H1 (cell line): ENCODE measurements at regions not wholly inside any gene's neighbourhood (a gene's known extent, or its start where the extent isn't known, plus 50 kb on each side); places are given as distances from the start of the nearest gene placed in this dataset.

Source experiments
- CTCF ChIA-PET: fragments of 300-600 bp; sonication (Branson Sonifier 250); formaldehyde crosslinking; loops from one replicate; lab custom pipeline; 2021; ENCODE audit not compliant: partially characterized antibody; lab: Charles Lee
- POLR2A ChIA-PET: fragments of 300-600 bp; sonication (Branson Sonifier 250); formaldehyde crosslinking; loops from one replicate; lab custom pipeline; 2021; ENCODE audit warnings: inconsistent platforms; ENCODE audit not compliant: partially characterized antibody; lab: Charles Lee
- DNase-seq, 2 experiments: peaks; one replicate each; pipeline versions ENCODE4 v3.0.0 to v3.0.0-alpha.2; 2010 to 2022; ENCODE audit warnings: low spot score in 2 of 2, low read depth in 1 of 2, mixed read lengths in 1 of 2
- FAIRE-seq: peaks from 2 replicates; lab custom pipeline; 2011; peaks lifted over from hg19 to GRCh38; lab: Jason Lieb, UNC
- H2AFZ ChIP-seq: 2 replicates; pipeline ENCODE4 v1.8.1; 2012; ENCODE audit warnings: low read length, inconsistent platforms
- H2AK5ac ChIP-seq: 2 replicates; pipeline ENCODE4 v1.6.1; 2013; ENCODE audit warnings: low read depth, low read length
- H2BK120ac ChIP-seq: replicated peaks from 2 replicates; pipeline ENCODE3; 2013; ENCODE audit warnings: low read depth, low read length, inconsistent platforms
- H2BK12ac ChIP-seq: 2 replicates; pipeline ENCODE4 v1.6.1; 2013; ENCODE audit warnings: low read depth, low read length
- H2BK15ac ChIP-seq: 2 replicates; pipeline ENCODE4 v1.6.1; 2013; ENCODE audit warnings: low read length
- H2BK20ac ChIP-seq: 2 replicates; pipeline ENCODE4 v1.6.1; 2013; ENCODE audit warnings: low read length
- H2BK5ac ChIP-seq: 2 replicates; pipeline ENCODE4 v1.6.1; 2013; ENCODE audit warnings: low read depth, low read length
- H3K14ac ChIP-seq: 2 replicates; pipeline ENCODE4 v1.6.1; 2013; ENCODE audit warnings: inconsistent platforms; ENCODE audit not compliant: insufficient read length
- H3K18ac ChIP-seq: 2 replicates; pipeline ENCODE4 v1.6.1; 2013; ENCODE audit warnings: low read length; ENCODE audit errors: extremely low read depth
- H3K23ac ChIP-seq: 2 replicates; pipeline ENCODE4 v1.6.1; 2013; ENCODE audit warnings: inconsistent platforms; ENCODE audit not compliant: insufficient read length
- H3K23me2 ChIP-seq: 2 replicates; pipeline ENCODE4 v1.6.1; 2013; ENCODE audit warnings: low read depth, low read length
- H3K27ac ChIP-seq: 2 replicates; pipeline ENCODE4 v1.6.1; 2011; ENCODE audit warnings: low read depth, low read length, inconsistent platforms
- H3K27me3 ChIP-seq, 4 experiments: replicated peaks in 1 of 4; 1 replicate in 1 of 4; 2 replicates in 3 of 4; pipeline versions ENCODE4 v1.6.1 to v1.8.1; 2011 to 2013; ENCODE audit warnings: low read length in 3 of 4, mild to moderate bottlenecking in 3 of 4, inconsistent platforms in 2 of 4, mixed read lengths in 2 of 4, moderate library complexity in 1 of 4; ENCODE audit not compliant: control insufficient read depth in 3 of 4, insufficient read depth in 3 of 4; ENCODE audit errors: extremely low read depth in 1 of 4
- H3K36me3 ChIP-seq, 4 experiments: 2 replicates each; pipeline versions ENCODE4 v1.6.1 to v1.8.1; 2011 to 2013; ENCODE audit warnings: mild to moderate bottlenecking in 4 of 4, low read length in 3 of 4, moderate library complexity in 2 of 4, control low read depth in 1 of 4, inconsistent platforms in 1 of 4; ENCODE audit not compliant: insufficient read depth in 4 of 4, control insufficient read depth in 2 of 4
- H3K4ac ChIP-seq: replicated peaks from 2 replicates; pipeline ENCODE3; 2013; ENCODE audit warnings: low read length, low read depth, mixed read lengths, inconsistent platforms; ENCODE audit not compliant: insufficient read length
- H3K4me1 ChIP-seq, 4 experiments: replicated peaks in 1 of 4; 1 replicate in 1 of 4; 2 replicates in 3 of 4; pipeline versions ENCODE4 v1.6.1 to v1.8.1; 2011 to 2013; ENCODE audit warnings: low read length in 3 of 4, inconsistent platforms in 2 of 4, mixed read lengths in 1 of 4; ENCODE audit not compliant: insufficient read depth in 4 of 4, control insufficient read depth in 3 of 4
- H3K4me2 ChIP-seq, 2 experiments: 2 replicates each; pipeline versions ENCODE4 v1.6.1 to v1.8.1; 2011 to 2013; ENCODE audit warnings: low read depth in 2 of 2, low read length in 2 of 2, control low read depth in 1 of 2, inconsistent platforms in 1 of 2, mild to moderate bottlenecking in 1 of 2; ENCODE audit not compliant: insufficient read depth in 1 of 2
- H3K4me3 ChIP-seq, 4 experiments: fragments of 200-600, 300-600 bp in 1 of 4; sonication (generic), shearing (Covaris generic), sonication (Bioruptor Twin) in 1 of 4; 2 replicates each; pipeline versions ENCODE4 v1.5.1 to v1.8.1; 2011 to 2016; ENCODE audit warnings: low read length in 4 of 4, low read depth in 3 of 4, control low read depth in 2 of 4, inconsistent platforms in 2 of 4, mild to moderate bottlenecking in 2 of 4, mixed read lengths in 1 of 4, moderate library complexity in 1 of 4; ENCODE audit not compliant: insufficient read depth in 2 of 4; ENCODE audit errors: extremely low read depth in 1 of 4
- H3K56ac ChIP-seq: replicated peaks from 2 replicates; pipeline ENCODE3; 2013; ENCODE audit warnings: low read depth, mild to moderate bottlenecking, mixed read lengths, low read length, inconsistent platforms; ENCODE audit not compliant: insufficient read length
- H3K79me1 ChIP-seq: 2 replicates; pipeline ENCODE4 v1.6.1; 2013; ENCODE audit warnings: low read depth, low read length, control low read depth
- H3K79me2 ChIP-seq, 2 experiments: 2 replicates each; pipeline versions ENCODE4 v1.6.1 to v1.8.1; 2012 to 2013; ENCODE audit warnings: low read length in 2 of 2, mild to moderate bottlenecking in 2 of 2, inconsistent platforms in 1 of 2; ENCODE audit not compliant: insufficient read depth in 2 of 2, control insufficient read depth in 1 of 2
- H3K9ac ChIP-seq, 4 experiments: replicated peaks in 1 of 4; 1 replicate in 1 of 4; 2 replicates in 3 of 4; pipeline versions ENCODE4 v1.6.1 to v1.8.1; 2011 to 2013; ENCODE audit warnings: low read depth in 3 of 4, low read length in 3 of 4, control low read depth in 2 of 4, mild to moderate bottlenecking in 2 of 4, moderate library complexity in 2 of 4, inconsistent platforms in 1 of 4; ENCODE audit errors: extremely low read depth in 1 of 4
- H3K9me3 ChIP-seq, 2 experiments: 2 replicates each; pipeline versions ENCODE4 v1.6.1 to v1.8.1; 2012 to 2013; ENCODE audit warnings: mild to moderate bottlenecking in 2 of 2, moderate library complexity in 2 of 2, control low read depth in 1 of 2, inconsistent platforms in 1 of 2, low read depth in 1 of 2, low read length in 1 of 2, mixed read lengths in 1 of 2; ENCODE audit not compliant: insufficient read depth in 2 of 2
- H4K20me1 ChIP-seq, 2 experiments: replicated peaks in 1 of 2; 2 replicates each; pipeline versions ENCODE3 to v1.8.1; 2011 to 2013; ENCODE audit warnings: inconsistent platforms in 2 of 2, low read length in 2 of 2, mild to moderate bottlenecking in 1 of 2; ENCODE audit not compliant: insufficient read depth in 2 of 2, control insufficient read depth in 1 of 2
- H4K5ac ChIP-seq: 2 replicates; pipeline ENCODE4 v1.6.1; 2013; ENCODE audit warnings: low read length, low read depth, mixed read lengths, inconsistent platforms; ENCODE audit not compliant: insufficient read length
- H4K8ac ChIP-seq: 2 replicates; pipeline ENCODE4 v1.8.0; 2013; ENCODE audit warnings: mild to moderate bottlenecking, moderate library complexity, low read length, inconsistent platforms; ENCODE audit not compliant: insufficient read depth; ENCODE audit errors: extremely low read depth
- H4K91ac ChIP-seq: replicated peaks from 2 replicates; pipeline ENCODE3; 2013; ENCODE audit warnings: low read length, mixed read lengths, inconsistent platforms; ENCODE audit not compliant: insufficient read length
- POU5F1 ChIP-seq: IDR thresholded peaks from 2 replicates; pipeline ENCODE4 v1.6.1; 2011; ENCODE audit warnings: low read depth, mild to moderate bottlenecking, low read length, moderate library complexity
- SIX5 ChIP-seq: IDR thresholded peaks from 2 replicates; pipeline ENCODE4 v1.6.1; 2011; ENCODE audit warnings: mild to moderate bottlenecking, low read depth, low read length
- WGBS, 2 experiments: shearing (Covaris generic) in 1 of 2; methylation state at CpG; one replicate each; pipeline versions ENCODE4 v1.1.6 to v1.1.7; 2013 to 2015; ENCODE audit warnings: low lambda C conversion rate in 2 of 2, mixed read lengths in 2 of 2, inconsistent platforms in 1 of 2, low coverage in 1 of 2, missing lambda C conversion rate in 1 of 2; ENCODE audit not compliant: insufficient replicate concordance in 2 of 2, insufficient coverage in 1 of 2, insufficient read length in 1 of 2; ENCODE audit errors: extremely low coverage in 1 of 2, missing lambda C conversion rate in 1 of 2; 5-methylcytosine and 5-hydroxymethylcytosine counted together
- TF ChIP-seq, protein P1 (sequence below): IDR thresholded peaks from 2 replicates; pipeline ENCODE4 v1.6.1; 2012; ENCODE audit warnings: inconsistent platforms

DNA sequence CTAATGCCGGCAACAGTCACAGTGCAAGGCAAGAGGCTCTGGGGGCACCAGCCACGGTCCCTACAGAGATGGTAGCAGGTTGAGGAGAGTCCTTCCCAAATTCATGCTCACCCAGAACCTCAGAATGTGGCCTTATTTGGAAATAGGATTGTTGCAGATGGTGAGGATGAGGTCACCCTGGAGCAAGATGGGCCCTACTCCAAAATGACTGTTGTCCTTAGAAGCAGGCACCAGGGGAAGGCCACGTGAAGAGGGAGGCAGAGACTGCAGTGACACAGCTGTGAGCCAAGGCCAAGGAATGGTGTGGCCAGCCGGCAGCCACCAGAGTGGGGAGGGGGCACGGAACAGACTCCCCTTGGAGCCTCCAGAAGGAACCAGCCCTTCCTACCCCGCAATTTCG is 70.8 kb upstream of the CLDN14 start:
- no peak overlapping the region for H4K91ac ChIP-seq
- no peak overlapping the region for H3K14ac ChIP-seq
- no peak overlapping the region for H3K23ac ChIP-seq
- H3K9ac ChIP-seq: no peak overlapping the region
- no peak overlapping the region for H3K56ac ChIP-seq
- no peak overlapping the region for H3K27ac ChIP-seq
- H3K18ac ChIP-seq: no peak overlapping the region
- H3K9me3 ChIP-seq: no peaks in the 10 kb centered on the region
- H2BK20ac ChIP-seq: no peak overlapping the region
- WGBS, 2 experiments: 92% methylated on average over 7 of the region's 7 CpGs; no CpG with 5 or more reads in 1 of the 2 experiments
- no peaks in the 10 kb centered on the region for H4K20me1 ChIP-seq
- no peak overlapping the region for H3K4me2 ChIP-seq
- peak in 1 of 2 experiments; percentile 33 for DNase-seq
- 0 out of 2 replicates have a peak overlapping the region, but pooled peaks have one; percentile 29 for H2BK12ac ChIP-seq
- CTCF ChIA-PET: interaction anchor here (0.6 to 0.9 kb wide), 2 partner anchors 16 to 72 kb away, joined by 3 to 4 read pairs; no protein-coding TSS in a partner anchor
- H2AK5ac ChIP-seq: no peak overlapping the region
- H3K36me3 ChIP-seq: no peaks in the 10 kb centered on the region
- no peaks in the 10 kb centered on the region for H3K23me2 ChIP-seq
- H3K4me3 ChIP-seq: no peak overlapping the region
- no peak overlapping the region for H4K8ac ChIP-seq
- H2AFZ ChIP-seq: no peak overlapping the region
- H2BK15ac ChIP-seq: no peak overlapping the region
- no peak overlapping the region for H2BK120ac ChIP-seq
- FAIRE-seq: no peak
- TF ChIP-seq SIX5 (no peak), POU5F1 (no peak)
- TF ChIP-seq, protein P1, sequence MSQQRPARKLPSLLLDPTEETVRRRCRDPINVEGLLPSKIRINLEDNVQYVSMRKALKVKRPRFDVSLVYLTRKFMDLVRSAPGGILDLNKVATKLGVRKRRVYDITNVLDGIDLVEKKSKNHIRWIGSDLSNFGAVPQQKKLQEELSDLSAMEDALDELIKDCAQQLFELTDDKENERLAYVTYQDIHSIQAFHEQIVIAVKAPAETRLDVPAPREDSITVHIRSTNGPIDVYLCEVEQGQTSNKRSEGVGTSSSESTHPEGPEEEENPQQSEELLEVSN: no peak
- H3K4me1 ChIP-seq: peaks cover 0 to 8% (median 1%) of the 10 kb centered on the region in 4 experiments; a peak in 4 of 7 replicates
- POLR2A ChIA-PET: no interaction called here
- H3K79me2 ChIP-seq: no peaks in the 10 kb centered on the region
- no peak overlapping the region for H2BK5ac ChIP-seq
- no peak overlapping the region for H3K4ac ChIP-seq
- H3K79me1 ChIP-seq: no peaks in the 10 kb centered on the region
- no peak overlapping the region for H4K5ac ChIP-seq
- no peaks in the 10 kb centered on the region for H3K27me3 ChIP-seq
